22Rv1 (cell line): ENCODE measurements at regions not wholly inside any gene's neighbourhood (a gene's known extent, or its start where the extent isn't known, plus 50 kb on each side); places are given as distances from the start of the nearest gene placed in this dataset.

Experiments used
- CTCF ChIP-seq: fragments of 450-650 bp; IDR thresholded peaks from 2 replicates; pipeline ENCODE4 v1.5.1; 2017; ENCODE audit warnings: mild to moderate bottlenecking
- ZFX ChIP-seq: fragments of 450-650 bp; IDR thresholded peaks from 2 replicates; pipeline ENCODE4 v1.6.1; 2017; ENCODE audit warnings: antibody characterized with exemption, borderline replicate concordance

DNA sequence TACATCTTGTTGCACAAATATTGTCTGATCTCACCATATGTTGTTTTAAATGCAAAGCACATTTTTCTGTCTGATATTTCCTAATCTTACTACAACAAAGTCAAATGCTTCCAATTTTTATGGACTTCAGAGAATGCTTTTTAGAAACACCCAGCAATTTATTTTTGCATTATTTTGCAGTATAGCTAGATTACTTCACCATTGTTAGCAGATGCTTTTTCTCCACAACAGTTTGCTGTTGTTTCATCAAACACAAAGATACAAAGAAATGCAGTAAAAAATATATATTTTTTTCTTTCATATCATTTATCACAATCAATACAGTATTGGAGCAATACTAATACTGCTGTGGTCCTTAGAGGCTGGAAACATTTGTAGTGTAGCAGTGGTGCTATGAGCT, 674.4 kb downstream of the TMTC2 start:
- TF ChIP-seq CTCF (no peak), ZFX (no peak)
